Body of pancreas (tissue), 4 donors: ENCODE measurements at regions not wholly inside any gene's neighbourhood (a gene's known extent, or its start where the extent isn't known, plus 50 kb on each side); places are given as distances from the start of the nearest gene placed in this dataset.

Source experiments
- ATAC-seq: fragments of 150-250 bp; one replicate; pipeline ENCODE4 v1.9.1; 2016
- DNase-seq, 4 donors: peaks; one replicate each; pipeline ENCODE4 v3.0.0-alpha.2; 2019
- H3K27ac ChIP-seq, 4 donors: fragments of 200-600 bp; sonication (generic); 1 replicate in 3 of 4; 2 replicates in 1 of 4; pipeline versions ENCODE4 v1.5.1 to v1.6.1; 2016 to 2019; ENCODE audit warnings: mild to moderate bottlenecking in 1 of 4, mixed read lengths in 1 of 4, moderate library complexity in 1 of 4
- H3K27me3 ChIP-seq, 2 donors: fragments of 200-600 bp; sonication (generic); one replicate each; pipeline ENCODE4 v1.6.0; 2016; ENCODE audit warnings: mild to moderate bottlenecking in 1 of 2
- H3K36me3 ChIP-seq, 2 donors: fragments of 200-600 bp; sonication (generic); replicated peaks in 1 of 2; 2 replicates each; pipeline ENCODE4 v1.5.1; 2016; ENCODE audit warnings: low read depth in 2 of 2; ENCODE audit not compliant: insufficient read depth in 1 of 2
- H3K4me1 ChIP-seq: fragments of 200-600 bp; sonication (generic); one replicate; pipeline ENCODE4 v1.6.0; 2016
- H3K4me3 ChIP-seq, 2 donors: fragments of 200-600 bp; sonication (generic); 1 replicate in 1 of 2; 2 replicates in 1 of 2; pipeline ENCODE4 v1.5.1; 2016 to 2019
- H3K9me3 ChIP-seq, 3 donors: fragments of 200-600 bp; sonication (generic); 1 replicate in 2 of 3; 2 replicates in 1 of 3; pipeline ENCODE4 v1.5.1; 2016
- CTCF ChIP-seq, 7 experiments: fragments of 450-650 bp in 4 of 7; fragments of 200-600 bp in 3 of 7; sonication (generic) in 3 of 7; IDR thresholded peaks; one replicate each; pipeline ENCODE4 v1.5.1; 2016 to 2019; ENCODE audit warnings: antibody characterized with exemption in 7 of 7
- POLR2A ChIP-seq, 3 donors: fragments of 450-650 bp; IDR thresholded peaks; one replicate each; pipeline ENCODE4 v1.6.1; 2016; ENCODE audit warnings: antibody characterized with exemption in 3 of 3, mild to moderate bottlenecking in 2 of 3
- WGBS, 2 donors: methylation state at CpG; one replicate each; pipeline ENCODE4 v1.1.5; 2017; 5-methylcytosine and 5-hydroxymethylcytosine counted together
- intact Hi-C: fragments of 100-400 bp; cut with DNase I; formaldehyde crosslinking; loops from one replicate; pipeline ENCODE4 v1.15.1; 2023

- DNase-seq (no peak), ATAC-seq (no peak)
- TF ChIP-seq CTCF (IDR thresholded peaks at IDR 0.05) (no peak), POLR2A (IDR thresholded peaks at IDR 0.05) (no peak)
- intact Hi-C loops = no loop called here
- H3K4me1 ChIP-seq = no peaks in the 10 kb centered on the region
- no peaks in the 10 kb centered on the region for H3K27me3 ChIP-seq
- H3K4me3 ChIP-seq = no peak overlapping the region
- H3K36me3 ChIP-seq = no peaks in the 10 kb centered on the region
- H3K27ac ChIP-seq = no peak overlapping the region
- H3K9me3 ChIP-seq = no peaks in the 10 kb centered on the region
- WGBS, 2 donors = 56 to 67% methylated on average over 22 to 24 of the region's 24 CpGs
These were observed 73.2 kb upstream of the SHH start for GRCh38 chr7:155885167-155886155.

- ATAC-seq = no peak
- TF ChIP-seq CTCF (IDR thresholded peaks at IDR 0.05) = no peak
- Histone ChIP-seq H3K27me3 (no peaks in the 10 kb centered on the region), H3K4me1 (no peaks in the 10 kb centered on the region), H3K4me3 (no peak overlapping the region), H3K9me3 (no peaks in the 10 kb centered on the region), H3K27ac (no peak overlapping the region), H3K36me3 (no peaks in the 10 kb centered on the region)
- intact Hi-C loops = no loop called here
- no peak for DNase-seq
- WGBS, 2 donors = 79 to 80% methylated on average over 18 to 21 of the region's 24 CpGs
These were observed 72.2 kb upstream of the SHH start for GRCh38 chr7:155884225-155885166.

DNA sequence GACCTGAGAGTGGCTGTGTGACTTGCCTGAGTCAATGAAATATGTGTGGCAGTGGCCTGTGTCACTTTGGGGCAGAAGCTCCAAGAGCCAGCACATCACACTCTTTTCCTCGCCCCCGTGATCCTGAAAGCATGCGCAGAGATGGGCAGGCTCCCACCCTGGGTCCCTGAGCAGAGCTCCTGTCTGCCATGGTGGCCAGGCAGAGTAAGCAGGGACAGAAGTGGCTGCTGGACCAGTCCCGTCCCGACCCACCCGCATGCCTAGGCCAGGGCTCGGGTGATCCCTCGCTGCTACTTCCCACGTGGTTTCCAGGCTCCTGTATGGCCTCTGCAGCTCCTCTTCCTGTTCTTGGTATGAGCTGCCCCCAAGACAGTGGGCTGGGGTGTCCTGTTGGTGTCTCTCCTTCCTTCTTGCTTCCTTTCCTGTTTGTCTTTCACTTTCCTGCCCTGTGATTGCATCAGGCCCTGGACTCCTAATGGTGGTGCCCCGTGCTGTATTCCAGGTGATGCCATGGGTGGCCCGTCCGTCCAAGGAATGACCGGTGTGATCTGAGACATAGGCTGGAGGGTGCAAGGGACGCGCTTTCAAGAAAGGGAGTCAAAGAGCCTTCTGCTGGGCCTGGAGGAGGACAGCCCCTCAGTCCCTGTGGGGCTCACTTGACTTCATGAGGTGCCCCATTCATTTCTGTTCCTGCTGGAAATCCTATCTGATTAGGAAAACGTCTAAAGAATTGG is 71.4 kb upstream of the SHH start:
- Histone ChIP-seq H3K4me1 (no peaks in the 10 kb centered on the region), H3K36me3 (no peaks in the 10 kb centered on the region), H3K27me3 (no peaks in the 10 kb centered on the region), H3K27ac (no peak overlapping the region), H3K9me3 (no peaks in the 10 kb centered on the region), H3K4me3 (no peak overlapping the region)
- no peak for DNase-seq
- TF ChIP-seq CTCF (IDR thresholded peaks at IDR 0.05) (no peak), POLR2A (IDR thresholded peaks at IDR 0.05) (no peak)
- intact Hi-C loops = no loop called here
- no peak for ATAC-seq
- WGBS, 2 donors = 82 to 83% methylated on average over 15 to 16 of the region's 16 CpGs

- H3K36me3 ChIP-seq = no peaks in the 10 kb centered on the region
- TF ChIP-seq CTCF (IDR thresholded peaks at IDR 0.05) = no peak
- DNase-seq (no peak), ATAC-seq (no peak)
- no peaks in the 10 kb centered on the region for H3K4me1 ChIP-seq
- H3K9me3 ChIP-seq = no peaks in the 10 kb centered on the region
- 76 to 83% methylated on average over 5 of the region's 5 CpGs for WGBS, 2 donors
- H3K27ac ChIP-seq = no peak overlapping the region
- intact Hi-C loops = no loop called here
- H3K4me3 ChIP-seq = no peak overlapping the region
- H3K27me3 ChIP-seq = no peaks in the 10 kb centered on the region
These were observed 70.3 kb upstream of the SHH start for GRCh38 chr7:155882596-155882995.
